ENCODE measurements at regions not wholly inside any gene's neighbourhood (a gene's known extent, or its start where the extent isn't known, plus 50 kb on each side); places are given as distances from the start of the nearest gene placed in this dataset.

GRCh38 chr2:74036010-74036409 is 51.3 kb downstream of the TET3 start:
- Mint-ChIP-seq H3K27me3 (no peaks in the 10 kb centered on the region), H3K9me3 (no peaks in the 10 kb centered on the region), H3K27ac (no peak overlapping the region), H3K4me1 (peaks cover 91% of the 10 kb centered on the region), H3K36me3 (ENCODE audit: low read depth) (peaks cover 7% of the 10 kb centered on the region), H3K4me3 (no peak overlapping the region)
- no peak for ATAC-seq
- no peak for DNase-seq

- H3K4me3 Mint-ChIP-seq, result no peak overlapping the region
- H3K36me3 Mint-ChIP-seq (ENCODE audit: low read depth), result peaks cover 7% of the 10 kb centered on the region
- H3K27ac Mint-ChIP-seq, result peak overlapping the region; percentile 12
- H3K4me1 Mint-ChIP-seq, result peaks cover 89% of the 10 kb centered on the region
- H3K27me3 Mint-ChIP-seq, result no peaks in the 10 kb centered on the region
- no peaks in the 10 kb centered on the region for H3K9me3 Mint-ChIP-seq
- ATAC-seq, result no peak
- no peak for DNase-seq
Observed at GRCh38 chr2:74036450-74037195, 51.9 kb downstream of the TET3 start.

GRCh38 chr2:74037379-74037860 is 52.7 kb downstream of the TET3 start:
- Mint-ChIP-seq H3K27ac (peak overlapping the region; percentile 28), H3K4me1 (peaks cover 86% of the 10 kb centered on the region), H3K9me3 (no peaks in the 10 kb centered on the region), H3K4me3 (no peak overlapping the region), H3K36me3 (ENCODE audit: low read depth) (peaks cover 7% of the 10 kb centered on the region), H3K27me3 (no peaks in the 10 kb centered on the region)
- no peak for DNase-seq
- peak; percentile 44 for ATAC-seq

GRCh38 chr2:74039611-74040010 is 54.9 kb downstream of the TET3 start:
- DNase-seq, result no peak
- no peaks in the 10 kb centered on the region for H3K27me3 Mint-ChIP-seq
- no peak overlapping the region for H3K4me3 Mint-ChIP-seq
- ATAC-seq, result no peak
- H3K36me3 Mint-ChIP-seq (ENCODE audit: low read depth), result peaks cover 6% of the 10 kb centered on the region
- H3K27ac Mint-ChIP-seq, result no peak overlapping the region
- H3K4me1 Mint-ChIP-seq, result peaks cover 73% of the 10 kb centered on the region
- H3K9me3 Mint-ChIP-seq, result no peaks in the 10 kb centered on the region

- no peak for ATAC-seq
- peaks cover 5% of the 10 kb centered on the region for H3K36me3 Mint-ChIP-seq (ENCODE audit: low read depth)
- H3K4me1 Mint-ChIP-seq, result peaks cover 62% of the 10 kb centered on the region
- H3K9me3 Mint-ChIP-seq, result no peaks in the 10 kb centered on the region
- H3K4me3 Mint-ChIP-seq, result no peak overlapping the region
- no peaks in the 10 kb centered on the region for H3K27me3 Mint-ChIP-seq
- no peak for DNase-seq
- H3K27ac Mint-ChIP-seq, result no peak overlapping the region
Observed at GRCh38 chr2:74041182-74041581, 56.5 kb downstream of the TET3 start.

- H3K9me3 Mint-ChIP-seq, result no peaks in the 10 kb centered on the region
- no peak for ATAC-seq
- H3K27ac Mint-ChIP-seq, result no peak overlapping the region
- H3K27me3 Mint-ChIP-seq, result no peaks in the 10 kb centered on the region
- H3K4me1 Mint-ChIP-seq, result peaks cover 57% of the 10 kb centered on the region
- no peak for DNase-seq
- H3K36me3 Mint-ChIP-seq (ENCODE audit: low read depth), result peaks cover 5% of the 10 kb centered on the region
- no peak overlapping the region for H3K4me3 Mint-ChIP-seq
Observed at GRCh38 chr2:74041726-74042125, 57.0 kb downstream of the TET3 start.

- Mint-ChIP-seq H3K9me3 (no peaks in the 10 kb centered on the region), H3K4me3 (no peak overlapping the region), H3K36me3 (ENCODE audit: low read depth) (peaks cover 5% of the 10 kb centered on the region), H3K4me1 (peaks cover 48% of the 10 kb centered on the region), H3K27ac (no peak overlapping the region), H3K27me3 (no peaks in the 10 kb centered on the region)
- DNase-seq (no peak), ATAC-seq (no peak)
Observed at GRCh38 chr2:74042606-74043005, 57.9 kb downstream of the TET3 start.

GRCh38 chr2:74043345-74044329 is 58.9 kb downstream of the TET3 start:
- Mint-ChIP-seq H3K4me3 (no peak overlapping the region), H3K36me3 (ENCODE audit: low read depth) (peaks cover 5% of the 10 kb centered on the region), H3K9me3 (no peaks in the 10 kb centered on the region), H3K27me3 (no peaks in the 10 kb centered on the region), H3K4me1 (peaks cover 38% of the 10 kb centered on the region), H3K27ac (no peak overlapping the region)
- DNase-seq (no peak), ATAC-seq (no peak)

GRCh38 chr2:74044999-74045398 is 60.3 kb downstream of the TET3 start:
- H3K36me3 Mint-ChIP-seq (ENCODE audit: low read depth), result peaks cover 10% of the 10 kb centered on the region
- no peaks in the 10 kb centered on the region for H3K9me3 Mint-ChIP-seq
- H3K4me1 Mint-ChIP-seq, result peaks cover 26% of the 10 kb centered on the region
- no peak overlapping the region for H3K4me3 Mint-ChIP-seq
- H3K27me3 Mint-ChIP-seq, result no peaks in the 10 kb centered on the region
- H3K27ac Mint-ChIP-seq, result no peak overlapping the region
- DNase-seq (no peak), ATAC-seq (no peak)

- H3K9me3 Mint-ChIP-seq, result no peaks in the 10 kb centered on the region
- no peak overlapping the region for H3K4me3 Mint-ChIP-seq
- peaks cover 21% of the 10 kb centered on the region for H3K4me1 Mint-ChIP-seq
- H3K27me3 Mint-ChIP-seq, result no peaks in the 10 kb centered on the region
- DNase-seq (no peak), ATAC-seq (no peak)
- H3K36me3 Mint-ChIP-seq (ENCODE audit: low read depth), result peaks cover 8% of the 10 kb centered on the region
- no peak overlapping the region for H3K27ac Mint-ChIP-seq
Observed at GRCh38 chr2:74045454-74045853, 60.7 kb downstream of the TET3 start.

GRCh38 chr2:74046441-74046840 is 61.7 kb downstream of the TET3 start:
- peaks cover 17% of the 10 kb centered on the region for H3K4me1 Mint-ChIP-seq
- DNase-seq, result no peak

GRCh38 chr2:74047152-74047551 is 62.4 kb downstream of the TET3 start:
- ATAC-seq, result no peak
- peaks cover 12% of the 10 kb centered on the region for H3K36me3 Mint-ChIP-seq (ENCODE audit: low read depth)
- no peak overlapping the region for H3K4me3 Mint-ChIP-seq

More at GRCh38 chr2:74046441-74046840, 61.7 kb downstream of the TET3 start:
- no peak overlapping the region for H3K4me3 Mint-ChIP-seq
- no peak for ATAC-seq
- H3K36me3 Mint-ChIP-seq (ENCODE audit: low read depth), result peaks cover 9% of the 10 kb centered on the region
- H3K9me3 Mint-ChIP-seq, result no peaks in the 10 kb centered on the region
- H3K27ac Mint-ChIP-seq, result no peak overlapping the region
- no peaks in the 10 kb centered on the region for H3K27me3 Mint-ChIP-seq

GRCh38 chr2:74048147-74048546 is 63.4 kb downstream of the TET3 start:
- H3K27ac Mint-ChIP-seq, result no peak overlapping the region
- H3K4me3 Mint-ChIP-seq, result no peak overlapping the region
- peaks cover 18% of the 10 kb centered on the region for H3K4me1 Mint-ChIP-seq
- ATAC-seq, result no peak
- no peaks in the 10 kb centered on the region for H3K27me3 Mint-ChIP-seq
- no peak for DNase-seq
- peaks cover 12% of the 10 kb centered on the region for H3K36me3 Mint-ChIP-seq (ENCODE audit: low read depth)
- H3K9me3 Mint-ChIP-seq, result no peaks in the 10 kb centered on the region

More at GRCh38 chr2:74047152-74047551, 62.4 kb downstream of the TET3 start:
- no peak overlapping the region for H3K27ac Mint-ChIP-seq
- no peaks in the 10 kb centered on the region for H3K9me3 Mint-ChIP-seq
- H3K27me3 Mint-ChIP-seq, result no peaks in the 10 kb centered on the region
- DNase-seq, result no peak
- H3K4me1 Mint-ChIP-seq, result peaks cover 18% of the 10 kb centered on the region

- peaks cover 26% of the 10 kb centered on the region for H3K4me1 Mint-ChIP-seq
- no peak for ATAC-seq
Observed at GRCh38 chr2:74048843-74049519, 64.3 kb downstream of the TET3 start.

More at GRCh38 chr2:74048843-74049519, 64.3 kb downstream of the TET3 start:
- peak overlapping the region; percentile 0 for H3K27ac Mint-ChIP-seq
- DNase-seq, result no peak
- H3K4me3 Mint-ChIP-seq, result no peak overlapping the region
- H3K9me3 Mint-ChIP-seq, result no peaks in the 10 kb centered on the region
- peaks cover 12% of the 10 kb centered on the region for H3K36me3 Mint-ChIP-seq (ENCODE audit: low read depth)
- H3K27me3 Mint-ChIP-seq, result no peaks in the 10 kb centered on the region

All from activated naive CD8-positive, alpha-beta T cell treated with anti-CD3 and anti-CD28 coated beads, Interleukin-2, amount 50 U/mL, for 24 hours (primary cell).